IMR-90 (cell line): ENCODE measurements at regions not wholly inside any gene's neighbourhood (a gene's known extent, or its start where the extent isn't known, plus 50 kb on each side); places are given as distances from the start of the nearest gene placed in this dataset.

Experiments used
- ATAC-seq: fragments of 200-7000 bp; cut with Tn5 transposase; 2 replicates; pipeline ENCODE4 v1.9.1; 2020; ENCODE audit warnings: low read depth, mild to moderate bottlenecking, moderate library complexity
- BruUV-seq: library from RNA; stranded (reverse); fragments of 400-500 nt; replicated peaks from 2 replicates; lab custom pipeline; 2021; lab: Mats Ljungman, UMichigan
- CTCF ChIA-PET: fragments of 300-600 bp; formaldehyde crosslinking; extraction: SDS; loops from one replicate; lab custom pipeline; 2021; ENCODE audit warnings: antibody characterized with exemption; lab: Yijun Ruan, JAX
- POLR2A ChIA-PET: fragments of 300-600 bp; sonication (Branson Sonifier 250); formaldehyde crosslinking; loops from one replicate; lab custom pipeline; 2022; ENCODE audit warnings: antibody characterized with exemption; ENCODE audit not compliant: unreplicated experiment; lab: Charles Lee
- DNase-seq: peaks from one replicate; pipeline ENCODE4 v3.0.0; 2013
- H2AFZ ChIP-seq: replicated peaks from 2 replicates; pipeline ENCODE3; 2013; ENCODE audit warnings: low read length, mild to moderate bottlenecking; ENCODE audit not compliant: poor library complexity
- H2AK5ac ChIP-seq: 2 replicates; pipeline ENCODE4 v1.6.1; 2013; ENCODE audit warnings: low read depth, low read length, inconsistent platforms
- H2AK9ac ChIP-seq: replicated peaks from 2 replicates; pipeline ENCODE3; 2013; ENCODE audit warnings: mild to moderate bottlenecking, low read depth, low read length, moderate library complexity; ENCODE audit not compliant: poor library complexity
- H2BK120ac ChIP-seq: 2 replicates; pipeline ENCODE4 v1.6.1; 2013; ENCODE audit warnings: low read depth, low read length, inconsistent platforms
- H2BK15ac ChIP-seq: 3 replicates; pipeline ENCODE4 v1.6.1; 2013; ENCODE audit warnings: low read depth, low read length, inconsistent platforms
- H2BK20ac ChIP-seq: 2 replicates; pipeline ENCODE4 v1.6.1; 2013; ENCODE audit warnings: low read depth, mild to moderate bottlenecking, inconsistent platforms, low read length, moderate library complexity
- H2BK5ac ChIP-seq: 2 replicates; pipeline ENCODE4 v1.6.1; 2013; ENCODE audit warnings: mild to moderate bottlenecking, low read depth, low read length, inconsistent platforms; ENCODE audit not compliant: poor library complexity, severe bottlenecking
- H3K14ac ChIP-seq: replicated peaks from 2 replicates; pipeline ENCODE4 v1.6.1; 2013; ENCODE audit warnings: low read depth, low read length, inconsistent platforms
- H3K18ac ChIP-seq: 2 replicates; pipeline ENCODE4 v1.6.1; 2013; ENCODE audit warnings: low read depth, low read length, control low read depth
- H3K23ac ChIP-seq: 2 replicates; pipeline ENCODE4 v1.6.1; 2013; ENCODE audit warnings: low read depth, low read length, inconsistent platforms
- H3K27ac ChIP-seq: 2 replicates; pipeline ENCODE4 v1.5.1; 2013; ENCODE audit warnings: mild to moderate bottlenecking, control low read depth, low read length; ENCODE audit not compliant: insufficient read depth
- H3K27me3 ChIP-seq: 2 replicates; pipeline ENCODE4 v1.6.1; 2013; ENCODE audit warnings: low read length; ENCODE audit not compliant: control insufficient read depth, insufficient read depth
- H3K36me3 ChIP-seq: 2 replicates; pipeline ENCODE4 v1.6.1; 2013; ENCODE audit warnings: low read length, mixed read lengths; ENCODE audit not compliant: control insufficient read depth, insufficient read depth
- H3K4ac ChIP-seq: 2 replicates; pipeline ENCODE4 v1.6.1; 2013; ENCODE audit warnings: low read depth, low read length, inconsistent platforms
- H3K4me1 ChIP-seq: 2 replicates; pipeline ENCODE4 v1.6.1; 2013; ENCODE audit warnings: low read length, mixed read lengths; ENCODE audit not compliant: control insufficient read depth, insufficient read depth
- H3K4me2 ChIP-seq: 2 replicates; pipeline ENCODE4 v1.6.1; 2013; ENCODE audit warnings: low read depth, mild to moderate bottlenecking, control low read depth, low read length, moderate library complexity
- H3K4me3 ChIP-seq: 2 replicates; pipeline ENCODE4 v1.5.1; 2013; ENCODE audit warnings: low read depth, mild to moderate bottlenecking, control low read depth, low read length, moderate library complexity; ENCODE audit not compliant: insufficient read depth
- H3K56ac ChIP-seq: 2 replicates; pipeline ENCODE4 v1.6.1; 2013; ENCODE audit warnings: low read length, inconsistent platforms; ENCODE audit not compliant: insufficient read depth; ENCODE audit errors: extremely low read depth
- H3K79me1 ChIP-seq, 2 experiments: 2 replicates each; pipeline ENCODE4 v1.6.1; 2013; ENCODE audit warnings: low read length in 2 of 2, inconsistent platforms in 1 of 2, low read depth in 1 of 2
- H3K9ac ChIP-seq: 2 replicates; pipeline ENCODE4 v1.6.1; 2013; ENCODE audit warnings: low read depth, low read length, control low read depth
- H3K9me1 ChIP-seq: 2 replicates; pipeline ENCODE4 v1.6.1; 2013; ENCODE audit warnings: low read length, inconsistent platforms; ENCODE audit not compliant: insufficient read depth
- H3K9me3 ChIP-seq: 2 replicates; pipeline ENCODE4 v1.6.1; 2013; ENCODE audit warnings: low read length; ENCODE audit not compliant: control insufficient read depth, insufficient read depth
- H4K20me1 ChIP-seq: 2 replicates; pipeline ENCODE4 v1.6.1; 2013; ENCODE audit warnings: low read length, inconsistent platforms; ENCODE audit not compliant: insufficient read depth
- H4K5ac ChIP-seq: 2 replicates; pipeline ENCODE4 v1.6.1; 2013; ENCODE audit warnings: mild to moderate bottlenecking, low read depth, low read length, control low read depth
- H4K8ac ChIP-seq, 2 experiments: 2 replicates each; pipeline ENCODE4 v1.6.1; 2013; ENCODE audit warnings: low read depth in 2 of 2, low read length in 2 of 2, control low read depth in 1 of 2, inconsistent platforms in 1 of 2
- H4K91ac ChIP-seq: 2 replicates; pipeline ENCODE4 v1.6.1; 2013; ENCODE audit warnings: low read depth, low read length, inconsistent platforms; ENCODE audit not compliant: insufficient read depth
- BHLHE40 ChIP-seq: fragments of 150-350 bp; IDR thresholded peaks from 2 replicates; pipeline ENCODE4 v1.6.1; 2016; ENCODE audit warnings: mild to moderate bottlenecking, low read depth, low read length
- CEBPB ChIP-seq: IDR thresholded peaks from 2 replicates; pipeline ENCODE4 v1.6.1; 2012; ENCODE audit warnings: low read depth, low read length, improper control_type of control experiment
- CHD1 ChIP-seq: IDR thresholded peaks from 2 replicates; pipeline ENCODE4 v1.6.1; 2012; ENCODE audit warnings: low read depth, low read length, improper control_type of control experiment
- FOS ChIP-seq: fragments of 150-350 bp; IDR thresholded peaks from 2 replicates; pipeline ENCODE4 v1.6.1; 2016; ENCODE audit warnings: low read depth, low read length
- MAFK ChIP-seq: IDR thresholded peaks from 2 replicates; pipeline ENCODE4 v1.6.1; 2012; ENCODE audit warnings: low read depth, low read length, improper control_type of control experiment
- MAZ ChIP-seq: IDR thresholded peaks from 2 replicates; pipeline ENCODE4 v1.6.1; 2012; ENCODE audit warnings: low read depth, mild to moderate bottlenecking, low read length, improper control_type of control experiment, moderate library complexity, borderline replicate concordance
- NFE2L2 ChIP-seq: fragments of 150-350 bp; IDR thresholded peaks from 2 replicates; pipeline ENCODE4 v1.6.1; 2016; ENCODE audit warnings: low read depth, mild to moderate bottlenecking, low read length
- RAD21 ChIP-seq: IDR thresholded peaks from 2 replicates; pipeline ENCODE4 v1.6.1; 2012; ENCODE audit warnings: low read length, improper control_type of control experiment
- RCOR1 ChIP-seq: IDR thresholded peaks from 2 replicates; pipeline ENCODE4 v1.6.1; 2012; ENCODE audit warnings: mild to moderate bottlenecking, low read length, improper control_type of control experiment; ENCODE audit not compliant: insufficient replicate concordance
- RFX5 ChIP-seq: IDR thresholded peaks from 2 replicates; pipeline ENCODE4 v1.8.0; 2012; ENCODE audit warnings: low read depth, mild to moderate bottlenecking, low read length, moderate library complexity
- SMC3 ChIP-seq: fragments of 150-350 bp; IDR thresholded peaks from 2 replicates; pipeline ENCODE4 v1.6.1; 2016; ENCODE audit warnings: low read depth, mild to moderate bottlenecking, antibody characterized with exemption, low read length, moderate library complexity
- WGBS, 2 experiments: methylation state at CpG; one replicate each; pipeline versions ENCODE4 v1.1.5 to v1.1.7; 2013; ENCODE audit warnings: missing lambda C conversion rate in 2 of 2; ENCODE audit not compliant: insufficient read length in 1 of 2; ENCODE audit errors: extremely low coverage in 2 of 2; 5-methylcytosine and 5-hydroxymethylcytosine counted together
- dilution Hi-C: fragments of 300-500 bp; cut with HindIII; formaldehyde crosslinking; loops from one replicate; pipeline ENCODE4 v1.14.3; 2018; ENCODE audit warnings: low sequenced_read_pairs; ENCODE audit not compliant: unreplicated experiment
- in situ Hi-C: fragments of 300-500 bp; cut with MboI; formaldehyde crosslinking; loops from 3 replicates; pipeline ENCODE4 v1.14.3; 2019; ENCODE audit warnings: low sequenced_read_pairs, inconsistent platforms, mixed read lengths
- intact Hi-C: fragments of 100-400 bp; cut with micrococcal nuclease; formaldehyde crosslinking; loops from 2 replicates; pipeline ENCODE4 v1.10.0; 2022
- TF ChIP-seq, protein P1 (sequence below): fragments of 150-350 bp; IDR thresholded peaks from 2 replicates; pipeline ENCODE4 v1.6.1; 2017; ENCODE audit warnings: mild to moderate bottlenecking, antibody characterized with exemption, low read length, low read depth
- TF ChIP-seq, protein P2 (sequence below): conservative IDR thresholded peaks from 2 replicates; pipeline ENCODE4 v1.5.1; 2012; ENCODE audit warnings: mild to moderate bottlenecking, low read depth, low read length, improper control_type of control experiment
- TF ChIP-seq, protein P3 (sequence below): fragments of 150-350 bp; IDR thresholded peaks from 2 replicates; pipeline ENCODE4 v1.6.1; 2016; ENCODE audit warnings: low read depth, mild to moderate bottlenecking, low read length, moderate library complexity, borderline replicate concordance

DNA sequence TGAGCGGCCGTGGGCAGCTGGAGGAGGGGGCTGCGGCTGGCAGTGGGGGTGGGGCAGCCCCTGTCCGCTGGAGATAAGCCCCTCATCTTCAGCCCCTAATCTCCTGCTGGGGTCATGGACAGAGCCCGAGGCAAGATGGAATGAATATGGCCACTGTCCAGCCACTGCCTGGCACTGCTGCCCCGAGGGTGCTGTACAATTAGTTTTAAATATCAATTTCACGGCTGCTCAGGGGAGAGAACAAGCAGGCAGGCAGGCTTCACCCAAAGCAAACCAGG lies 64.1 kb upstream of the NKX1-1 start:
- in situ Hi-C loops (no loop called here), dilution Hi-C loops (no loop called here), intact Hi-C loops (no loop called here)
- Histone ChIP-seq H4K8ac (no peak overlapping the region), H3K9me3 (no peaks in the 10 kb centered on the region), H3K23ac (no peak overlapping the region), H2AK5ac (no peak overlapping the region), H3K4me1 (no peaks in the 10 kb centered on the region), H3K9me1 (no peaks in the 10 kb centered on the region), H3K14ac (no peak overlapping the region), H2BK120ac (no peak overlapping the region), H3K56ac (no peak overlapping the region), H3K79me1 (no peaks in the 10 kb centered on the region), H3K4me3 (no peak overlapping the region), H3K36me3 (no peaks in the 10 kb centered on the region), H2AFZ (no peak overlapping the region), H3K27me3 (peaks cover 17% of the 10 kb centered on the region), H2AK9ac (no peak overlapping the region), H3K4ac (no peak overlapping the region), H4K5ac (no peak overlapping the region), H4K91ac (no peak overlapping the region), H2BK5ac (no peak overlapping the region), H2BK15ac (no peak overlapping the region), H3K27ac (no peak overlapping the region), H3K9ac (no peak overlapping the region), H4K20me1 (no peaks in the 10 kb centered on the region), H3K18ac (no peak overlapping the region), H3K4me2 (no peak overlapping the region), H2BK20ac (no peak overlapping the region)
- ChIA-PET CTCF (no interaction called here), POLR2A (no interaction called here)
- DNase-seq (no peak), ATAC-seq (no peak)
- no TSS peak for BruUV-seq
- TF ChIP-seq, protein P1, sequence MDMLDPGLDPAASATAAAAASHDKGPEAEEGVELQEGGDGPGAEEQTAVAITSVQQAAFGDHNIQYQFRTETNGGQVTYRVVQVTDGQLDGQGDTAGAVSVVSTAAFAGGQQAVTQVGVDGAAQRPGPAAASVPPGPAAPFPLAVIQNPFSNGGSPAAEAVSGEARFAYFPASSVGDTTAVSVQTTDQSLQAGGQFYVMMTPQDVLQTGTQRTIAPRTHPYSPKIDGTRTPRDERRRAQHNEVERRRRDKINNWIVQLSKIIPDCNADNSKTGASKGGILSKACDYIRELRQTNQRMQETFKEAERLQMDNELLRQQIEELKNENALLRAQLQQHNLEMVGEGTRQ = no peak
- TF ChIP-seq CHD1 (no peak), SMC3 (no peak), RFX5 (no peak), CEBPB (no peak), FOS (no peak), NFE2L2 (no peak), RCOR1 (no peak), MAZ (no peak), BHLHE40 (no peak), MAFK (no peak), RAD21 (no peak)
- TF ChIP-seq, protein P2, sequence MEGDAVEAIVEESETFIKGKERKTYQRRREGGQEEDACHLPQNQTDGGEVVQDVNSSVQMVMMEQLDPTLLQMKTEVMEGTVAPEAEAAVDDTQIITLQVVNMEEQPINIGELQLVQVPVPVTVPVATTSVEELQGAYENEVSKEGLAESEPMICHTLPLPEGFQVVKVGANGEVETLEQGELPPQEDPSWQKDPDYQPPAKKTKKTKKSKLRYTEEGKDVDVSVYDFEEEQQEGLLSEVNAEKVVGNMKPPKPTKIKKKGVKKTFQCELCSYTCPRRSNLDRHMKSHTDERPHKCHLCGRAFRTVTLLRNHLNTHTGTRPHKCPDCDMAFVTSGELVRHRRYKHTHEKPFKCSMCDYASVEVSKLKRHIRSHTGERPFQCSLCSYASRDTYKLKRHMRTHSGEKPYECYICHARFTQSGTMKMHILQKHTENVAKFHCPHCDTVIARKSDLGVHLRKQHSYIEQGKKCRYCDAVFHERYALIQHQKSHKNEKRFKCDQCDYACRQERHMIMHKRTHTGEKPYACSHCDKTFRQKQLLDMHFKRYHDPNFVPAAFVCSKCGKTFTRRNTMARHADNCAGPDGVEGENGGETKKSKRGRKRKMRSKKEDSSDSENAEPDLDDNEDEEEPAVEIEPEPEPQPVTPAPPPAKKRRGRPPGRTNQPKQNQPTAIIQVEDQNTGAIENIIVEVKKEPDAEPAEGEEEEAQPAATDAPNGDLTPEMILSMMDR = no peak
- TF ChIP-seq, protein P3, sequence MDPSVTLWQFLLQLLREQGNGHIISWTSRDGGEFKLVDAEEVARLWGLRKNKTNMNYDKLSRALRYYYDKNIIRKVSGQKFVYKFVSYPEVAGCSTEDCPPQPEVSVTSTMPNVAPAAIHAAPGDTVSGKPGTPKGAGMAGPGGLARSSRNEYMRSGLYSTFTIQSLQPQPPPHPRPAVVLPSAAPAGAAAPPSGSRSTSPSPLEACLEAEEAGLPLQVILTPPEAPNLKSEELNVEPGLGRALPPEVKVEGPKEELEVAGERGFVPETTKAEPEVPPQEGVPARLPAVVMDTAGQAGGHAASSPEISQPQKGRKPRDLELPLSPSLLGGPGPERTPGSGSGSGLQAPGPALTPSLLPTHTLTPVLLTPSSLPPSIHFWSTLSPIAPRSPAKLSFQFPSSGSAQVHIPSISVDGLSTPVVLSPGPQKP = no peak
- 30% methylated on average over 4 of the region's 7 CpGs; no CpG with 5 or more reads in 1 of the 2 experiments for WGBS, 2 experiments
